DMS153 treated with DMSO at 0.1 percent for 48 hours (cell line): ENCODE measurements at regions not wholly inside any gene's neighbourhood (a gene's known extent, or its start where the extent isn't known, plus 50 kb on each side); places are given as distances from the start of the nearest gene placed in this dataset.
"Not testable (repeated sequence)": the region's sequence is repeated elsewhere in the genome, so short reads cannot be mapped to it uniquely, and the experiment has no call there.

Experiments used
- DNase-seq: peaks from one replicate; lab custom pipeline; 2025; ENCODE audit not compliant: unreplicated experiment; lab: John Stamatoyannopoulos, UW

DNA sequence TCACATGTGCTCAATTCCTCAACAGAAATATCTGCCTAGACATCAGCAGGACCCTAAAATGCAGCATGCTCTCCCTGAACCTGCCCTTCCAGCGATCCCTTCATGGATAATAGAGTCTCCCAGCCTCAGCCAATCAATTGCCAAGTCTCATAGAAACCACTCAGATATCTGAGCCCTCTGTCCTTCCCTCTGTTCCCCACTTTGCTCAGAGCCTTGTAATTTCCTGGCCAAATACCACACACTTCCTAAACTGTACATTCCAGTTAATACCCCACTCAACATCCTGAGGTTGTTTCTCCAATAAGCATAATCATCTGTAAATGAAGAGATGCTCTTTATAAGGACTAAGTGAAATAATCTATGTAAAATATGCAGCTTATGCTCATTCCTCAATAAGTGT is 59.3 kb upstream of the PTGFRN start:
- DNase-seq = no peak

DNA sequence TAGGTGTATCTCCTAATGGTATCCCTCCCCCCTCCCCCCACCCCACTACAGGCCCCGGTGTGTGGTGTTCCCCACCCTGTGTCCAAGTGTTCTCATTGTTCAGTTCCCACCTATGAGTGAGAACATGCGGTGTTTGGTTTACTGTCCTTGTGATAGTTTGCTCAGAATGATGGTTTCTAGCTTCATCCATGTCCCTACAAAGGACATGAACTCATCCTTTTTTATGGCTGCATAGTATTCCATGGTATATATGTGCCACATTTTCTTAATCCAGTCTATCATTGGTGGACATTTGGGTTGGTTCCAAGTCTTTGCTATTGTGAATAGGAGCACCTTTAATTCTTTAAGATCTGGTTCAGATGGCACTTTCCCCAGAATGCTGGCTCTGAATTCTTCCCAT is 58.5 kb upstream of the PTGFRN start:
- not testable (repeated sequence) for DNase-seq

DNA sequence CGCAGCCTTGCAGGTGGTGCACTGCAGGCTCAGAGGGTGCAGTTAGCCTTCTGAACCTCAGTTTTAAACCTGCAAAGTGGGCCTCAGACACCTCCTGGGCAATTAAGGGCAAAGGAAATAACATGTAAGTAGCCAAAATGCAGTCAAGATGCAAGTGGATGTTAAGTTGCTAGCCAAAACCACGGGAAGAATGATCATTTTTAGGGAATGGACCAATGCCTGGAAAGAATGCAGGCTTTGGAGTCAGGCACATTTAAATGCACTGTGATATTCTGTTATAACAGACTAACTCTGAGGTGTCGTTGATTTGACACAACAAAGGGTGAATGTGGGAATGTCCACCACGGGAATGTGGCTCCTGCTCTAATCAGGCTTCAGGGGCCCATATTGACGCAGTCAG is 57.9 kb upstream of the PTGFRN start:
- no peak for DNase-seq

DNA sequence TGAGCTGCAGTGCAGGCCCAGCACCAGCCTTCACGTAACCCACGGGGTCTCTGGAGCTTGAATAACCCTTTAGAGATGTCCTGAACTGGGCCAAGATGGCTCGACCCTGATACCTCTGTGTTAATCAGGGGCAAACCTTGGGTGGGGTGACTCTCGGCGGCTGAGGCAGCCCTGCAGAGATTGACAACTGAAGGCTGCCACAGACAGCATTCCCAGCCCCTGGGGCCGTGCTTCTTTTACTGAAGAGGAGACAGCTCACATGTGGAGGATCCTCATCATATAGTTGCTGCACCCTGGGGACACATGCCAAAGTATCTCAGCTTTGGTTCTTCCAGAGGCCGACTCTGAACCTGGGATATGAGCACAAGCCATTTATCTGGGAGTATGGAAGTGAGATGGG is 57.3 kb upstream of the PTGFRN start:
- no peak for DNase-seq

DNA sequence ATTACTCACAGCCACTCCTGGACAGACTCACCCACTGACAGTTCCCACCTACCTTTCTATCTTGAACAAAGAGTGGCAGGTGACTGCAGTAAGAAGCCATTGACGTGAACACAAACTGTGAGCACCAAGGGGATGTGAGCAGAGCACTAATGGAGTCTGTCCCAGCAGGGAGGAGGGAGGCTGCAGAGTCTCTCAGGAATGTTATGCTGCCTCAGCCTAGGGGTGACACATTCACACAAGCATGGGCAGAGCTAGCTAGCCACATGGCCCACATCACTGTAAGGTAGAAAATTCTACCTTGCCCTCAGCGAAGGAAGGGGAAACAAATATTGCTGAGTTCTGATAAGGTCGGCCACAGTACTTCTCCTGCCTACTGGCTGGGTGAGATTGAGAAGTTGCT is 56.8 kb upstream of the PTGFRN start:
- DNase-seq = no peak

DNA sequence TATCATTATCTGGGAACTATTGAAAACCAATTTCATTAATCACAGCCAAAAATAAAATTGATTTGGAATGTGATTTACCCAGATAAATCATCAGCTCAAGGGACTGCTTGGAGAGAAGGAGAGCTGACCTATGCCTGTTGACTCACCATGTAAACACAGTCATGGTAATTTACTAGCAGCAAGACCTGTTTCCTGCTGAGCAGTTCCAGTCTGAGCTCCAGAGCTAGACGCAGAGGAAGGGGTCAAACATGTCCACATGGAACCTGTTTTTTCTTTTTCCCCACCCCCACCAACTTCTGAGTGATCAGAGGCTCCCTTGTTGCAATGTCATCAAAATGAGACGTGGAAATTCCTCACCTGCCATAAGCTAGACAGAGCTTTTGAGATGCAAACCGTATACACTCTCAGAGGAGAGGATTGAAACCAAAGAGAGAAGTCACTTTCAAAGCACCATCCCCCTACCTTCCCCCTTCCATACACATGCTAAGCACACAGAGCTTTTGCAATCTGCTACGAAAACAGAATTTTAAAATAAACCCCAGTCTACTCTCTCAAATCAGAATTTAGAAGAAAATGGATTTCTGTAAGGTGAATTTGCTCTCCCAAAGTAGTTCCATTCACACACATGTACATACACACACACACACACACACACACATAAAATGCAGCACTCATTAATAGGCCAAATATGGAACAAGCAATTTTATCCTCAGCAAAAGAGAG is 55.9 kb upstream of the PTGFRN start:
- peak; percentile 83 for DNase-seq

DNA sequence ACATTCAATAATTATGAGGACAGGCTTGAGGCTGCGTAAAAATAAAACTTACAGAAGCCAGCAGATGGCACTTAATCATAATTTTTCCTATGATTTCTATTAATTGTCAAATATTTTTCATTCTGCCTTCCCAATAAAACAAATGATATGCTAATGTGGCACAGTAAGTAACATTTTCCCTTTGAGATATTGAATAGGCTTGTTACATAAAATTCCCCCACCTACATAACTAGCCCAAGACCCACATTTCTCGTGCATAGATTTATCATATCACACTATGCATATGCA is 55.4 kb upstream of the PTGFRN start:
- no peak for DNase-seq

DNA sequence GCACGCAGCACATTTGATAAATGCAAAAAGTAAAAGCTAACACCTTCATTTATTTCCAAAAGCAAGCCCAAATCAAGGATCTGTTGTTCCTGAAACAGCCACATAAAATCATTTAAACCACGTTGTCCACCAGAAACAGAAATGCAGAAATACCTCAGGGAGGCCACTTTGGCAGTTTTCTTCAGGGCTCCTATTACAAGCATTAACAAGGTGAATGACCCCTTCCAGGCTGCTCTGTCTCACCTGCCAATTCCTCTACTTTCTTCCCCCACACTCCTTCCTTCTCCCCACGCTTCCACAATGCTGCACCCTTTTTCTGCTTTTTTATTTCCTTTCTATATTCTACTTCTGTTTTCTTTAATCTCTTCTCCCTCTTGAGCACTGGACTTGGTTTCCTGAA is 55.0 kb upstream of the PTGFRN start:
- no peak for DNase-seq

DNA sequence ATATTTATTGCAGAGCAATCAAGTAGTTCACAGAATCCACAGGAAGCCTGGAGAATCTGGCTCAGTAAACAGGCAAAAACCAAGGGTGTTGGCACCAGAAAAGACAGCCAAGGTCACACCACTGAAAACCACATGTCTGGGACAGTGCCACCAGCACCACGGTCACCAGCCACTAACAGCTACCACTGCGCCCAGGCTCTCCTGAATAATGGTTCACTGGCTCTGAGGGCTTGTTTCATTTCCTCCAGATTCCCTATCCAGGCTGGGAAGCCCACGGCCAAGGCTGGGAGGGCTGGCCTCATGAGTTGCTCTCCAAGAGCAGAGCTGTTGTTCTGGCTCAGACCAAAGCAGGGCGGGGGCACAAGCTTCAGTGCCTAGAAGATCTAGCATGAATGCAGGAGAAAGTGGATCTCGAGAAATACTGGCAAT is 54.5 kb upstream of the PTGFRN start:
- peak; percentile 7 for DNase-seq

DNA sequence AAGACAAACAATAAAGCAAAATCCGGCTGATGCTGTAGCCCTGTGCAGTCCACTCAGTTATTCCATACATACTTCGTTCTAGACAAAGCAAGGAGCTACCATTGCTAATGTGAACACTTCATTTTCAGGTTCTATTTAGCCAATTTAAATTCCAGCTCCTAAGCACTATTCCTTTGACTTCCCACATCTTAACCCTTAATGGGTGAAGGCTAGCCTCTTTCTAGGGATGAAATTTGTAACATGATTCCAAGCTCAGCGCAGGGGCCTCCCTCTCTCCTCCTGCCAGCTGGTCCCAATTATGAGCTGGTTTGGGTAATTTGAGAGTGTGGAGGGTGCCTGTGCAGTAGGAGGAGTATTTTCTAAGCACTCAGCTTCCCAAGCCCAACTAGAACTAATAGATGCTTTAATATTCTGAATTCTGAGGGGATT is 53.9 kb upstream of the PTGFRN start:
- peak; percentile 44 for DNase-seq

DNA sequence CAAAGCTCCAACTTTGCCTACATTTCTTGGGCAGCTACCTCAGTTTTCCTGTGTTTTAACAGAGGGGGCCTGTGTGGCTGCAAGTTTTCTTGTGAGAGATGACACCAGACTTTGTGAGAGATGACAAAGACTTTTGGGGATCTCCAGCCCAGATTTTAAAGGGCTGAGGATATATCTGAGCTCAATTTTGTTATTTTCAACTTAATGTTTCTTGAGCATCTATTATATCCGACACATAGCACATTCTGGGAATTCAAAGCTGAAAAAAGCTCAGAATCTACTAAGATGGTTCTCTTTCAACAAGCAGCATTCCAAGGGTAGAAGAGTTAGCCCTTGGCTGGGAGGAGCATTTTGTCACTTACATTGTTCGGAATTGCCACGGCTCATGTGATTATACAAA is 53.4 kb upstream of the PTGFRN start:
- no peak for DNase-seq

DNA sequence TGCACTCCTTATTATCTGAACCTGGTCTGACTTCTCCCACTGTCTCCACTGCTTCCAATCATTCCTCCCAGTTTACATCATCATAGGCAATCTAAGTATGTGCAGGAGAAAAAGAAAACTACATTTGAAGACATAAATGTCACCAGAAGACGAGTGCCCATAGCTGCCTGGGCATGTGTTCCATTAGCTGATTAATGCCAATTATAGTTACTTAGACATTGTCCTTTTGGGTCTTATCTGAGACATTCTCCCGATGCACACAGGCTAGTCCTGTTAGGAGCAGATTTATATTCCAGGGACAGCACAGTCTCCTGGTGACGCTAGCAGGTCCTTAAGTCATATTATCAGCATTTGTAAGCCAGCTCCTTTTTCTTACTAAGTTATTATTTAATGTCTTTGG is 52.6 kb upstream of the PTGFRN start:
- DNase-seq = no peak
